GM06990 (cell line): ENCODE measurements at regions not wholly inside any gene's neighbourhood (a gene's known extent, or its start where the extent isn't known, plus 50 kb on each side); places are given as distances from the start of the nearest gene placed in this dataset.

Source experiments
- DNase-seq: peaks from one replicate; pipeline ENCODE4 v3.0.0-alpha.2; 2011; ENCODE audit not compliant: insufficient read length; ENCODE audit errors: extremely low read depth
- H3K27me3 ChIP-seq: replicated peaks from 2 replicates; pipeline ENCODE4 v1.6.0; 2011; ENCODE audit warnings: low read length; ENCODE audit not compliant: control insufficient read depth, insufficient read depth
- H3K36me3 ChIP-seq: 2 replicates; pipeline ENCODE4 v1.5.1; 2011; ENCODE audit warnings: low read length; ENCODE audit not compliant: control insufficient read depth, insufficient read depth
- H3K4me3 ChIP-seq: replicated peaks from 2 replicates; pipeline ENCODE4 v1.5.1; 2011; ENCODE audit warnings: low read depth, mild to moderate bottlenecking, control low read depth, low read length
- TF ChIP-seq, protein P1 (sequence below): IDR thresholded peaks from 2 replicates; pipeline ENCODE4 v1.5.1; 2011; ENCODE audit warnings: low read length, control low read depth, mild to moderate bottlenecking, inconsistent platforms; ENCODE audit not compliant: insufficient read depth, poor library complexity, severe bottlenecking

- H3K27me3 ChIP-seq, result no peaks in the 10 kb centered on the region
- TF ChIP-seq, protein P1, sequence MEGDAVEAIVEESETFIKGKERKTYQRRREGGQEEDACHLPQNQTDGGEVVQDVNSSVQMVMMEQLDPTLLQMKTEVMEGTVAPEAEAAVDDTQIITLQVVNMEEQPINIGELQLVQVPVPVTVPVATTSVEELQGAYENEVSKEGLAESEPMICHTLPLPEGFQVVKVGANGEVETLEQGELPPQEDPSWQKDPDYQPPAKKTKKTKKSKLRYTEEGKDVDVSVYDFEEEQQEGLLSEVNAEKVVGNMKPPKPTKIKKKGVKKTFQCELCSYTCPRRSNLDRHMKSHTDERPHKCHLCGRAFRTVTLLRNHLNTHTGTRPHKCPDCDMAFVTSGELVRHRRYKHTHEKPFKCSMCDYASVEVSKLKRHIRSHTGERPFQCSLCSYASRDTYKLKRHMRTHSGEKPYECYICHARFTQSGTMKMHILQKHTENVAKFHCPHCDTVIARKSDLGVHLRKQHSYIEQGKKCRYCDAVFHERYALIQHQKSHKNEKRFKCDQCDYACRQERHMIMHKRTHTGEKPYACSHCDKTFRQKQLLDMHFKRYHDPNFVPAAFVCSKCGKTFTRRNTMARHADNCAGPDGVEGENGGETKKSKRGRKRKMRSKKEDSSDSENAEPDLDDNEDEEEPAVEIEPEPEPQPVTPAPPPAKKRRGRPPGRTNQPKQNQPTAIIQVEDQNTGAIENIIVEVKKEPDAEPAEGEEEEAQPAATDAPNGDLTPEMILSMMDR, result no peak
- no peak for DNase-seq
Observed at GRCh38 chr19:28915202-28915601, 297.7 kb downstream of the UQCRFS1 start.

DNA sequence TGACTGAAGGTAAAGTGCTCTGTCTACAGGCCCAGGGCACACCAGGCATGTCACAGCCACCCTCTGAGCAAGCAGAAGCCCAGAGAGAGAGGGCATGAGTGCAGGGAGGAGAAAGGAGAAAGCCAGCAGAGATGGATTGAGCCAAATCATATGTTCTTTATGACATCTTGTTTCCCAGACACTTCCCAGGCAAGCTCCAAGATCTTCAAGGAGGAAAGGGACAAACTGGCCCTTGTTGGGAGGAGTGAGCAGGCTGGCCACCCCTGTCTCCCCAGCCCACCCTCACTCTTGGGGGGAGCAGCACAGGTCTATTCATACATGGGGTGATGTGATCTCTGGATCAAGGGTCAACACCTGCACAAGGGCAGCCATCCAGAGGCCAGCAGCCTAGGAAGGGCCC is 298.8 kb downstream of the UQCRFS1 start:
- no peak for DNase-seq
- TF ChIP-seq, protein P1, result no peak
- Histone ChIP-seq H3K4me3 (no peak overlapping the region), H3K36me3 (no peaks in the 10 kb centered on the region), H3K27me3 (no peaks in the 10 kb centered on the region)

More at GRCh38 chr19:28915202-28915601, 297.7 kb downstream of the UQCRFS1 start:
- H3K36me3 ChIP-seq, result no peaks in the 10 kb centered on the region
- no peak overlapping the region for H3K4me3 ChIP-seq

GRCh38 chr19:28913626-28914025 is 299.3 kb downstream of the UQCRFS1 start:
- no peaks in the 10 kb centered on the region for H3K27me3 ChIP-seq
- no peaks in the 10 kb centered on the region for H3K36me3 ChIP-seq
- no peak overlapping the region for H3K4me3 ChIP-seq
- no peak for DNase-seq
- TF ChIP-seq, protein P1, result no peak

DNA sequence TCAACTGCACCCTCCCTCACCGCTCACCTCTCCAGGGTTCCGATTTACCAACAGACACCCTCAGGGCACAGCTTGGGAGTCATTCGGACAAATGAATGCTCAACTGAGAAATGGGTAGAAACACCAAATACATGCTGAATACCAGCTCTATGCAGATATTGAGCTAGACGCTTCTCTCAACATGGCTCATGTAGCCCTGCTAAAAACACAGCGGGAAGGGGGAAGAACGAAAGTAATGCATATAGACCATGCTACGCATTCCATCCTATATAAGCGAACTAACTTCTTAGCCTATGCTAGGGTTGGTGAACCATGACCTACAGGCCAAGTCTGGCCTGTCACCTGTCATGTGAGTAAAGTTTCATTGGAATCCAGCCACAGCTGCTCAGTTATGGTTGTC is 304.0 kb downstream of the UQCRFS1 start:
- H3K36me3 ChIP-seq, result no peaks in the 10 kb centered on the region
- no peak for DNase-seq
- H3K4me3 ChIP-seq, result no peak overlapping the region
- no peaks in the 10 kb centered on the region for H3K27me3 ChIP-seq
- TF ChIP-seq, protein P1, result no peak

DNA sequence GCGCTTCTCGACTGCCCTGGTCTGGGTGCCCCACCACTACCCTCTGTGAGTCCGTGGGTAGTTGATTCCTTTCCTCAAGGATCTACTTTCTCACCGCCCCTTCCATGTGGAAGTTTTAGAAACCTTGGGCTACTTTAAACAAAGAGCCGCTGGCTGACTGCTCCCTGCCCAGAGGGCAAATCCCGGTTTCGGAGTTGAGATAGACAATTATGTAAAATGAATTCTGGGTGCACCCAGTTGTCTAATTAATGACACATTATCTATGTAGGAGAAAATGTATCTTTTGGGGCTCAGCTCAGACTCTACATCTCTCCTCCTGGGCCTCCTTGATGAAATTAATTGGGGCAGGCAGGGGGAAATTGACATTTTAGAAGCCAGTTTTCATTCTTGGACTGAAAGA is 305.4 kb downstream of the UQCRFS1 start:
- no peak for DNase-seq
- Histone ChIP-seq H3K36me3 (no peaks in the 10 kb centered on the region), H3K4me3 (no peak overlapping the region), H3K27me3 (no peaks in the 10 kb centered on the region)
- TF ChIP-seq, protein P1, result no peak

- Histone ChIP-seq H3K36me3 (no peaks in the 10 kb centered on the region), H3K4me3 (no peak overlapping the region), H3K27me3 (no peaks in the 10 kb centered on the region)
- DNase-seq, result no peak
- TF ChIP-seq, protein P1, result no peak
Observed at GRCh38 chr19:28905996-28906395, 307.0 kb downstream of the UQCRFS1 start.
